ENCODE measurements at regions not wholly inside any gene's neighbourhood (a gene's known extent, or its start where the extent isn't known, plus 50 kb on each side); places are given as distances from the start of the nearest gene placed in this dataset.

- POLR2A ChIA-PET, result no interaction called here
- intact Hi-C loops (cut with micrococcal nuclease), result no loop called here
- no peak for DNase-seq (ENCODE audit: low read depth, low spot score)
Observed at GRCh38 chr17:22600644-22601298, 908.4 kb downstream of the KCNJ18 start.

More at GRCh38 chr17:22600644-22601298, 908.4 kb downstream of the KCNJ18 start:
- Histone ChIP-seq H3K9ac (ENCODE audit: low read length) (no peak overlapping the region), H4K20me1 (ENCODE audit: insufficient read depth) (no peaks in the 10 kb centered on the region), H3K27ac (ENCODE audit: low read depth, low read length) (no peak overlapping the region), H3K36me3 (ENCODE audit: control insufficient read depth in 1 of 2, insufficient read depth in 2 of 2, low read length in 2 of 2) (no peaks in the 10 kb centered on the region), H3K4me3 (replicated peaks in 1 of 2; ENCODE audit: low read depth in 1 of 2, low read length in 2 of 2) (no peak overlapping the region), H2AFZ (ENCODE audit: low read depth, low read length, poor library complexity, severe bottlenecking) (no peak overlapping the region), H3K27me3 (ENCODE audit: insufficient read depth, low read length) (no peaks in the 10 kb centered on the region), H3K79me2 (ENCODE audit: insufficient read depth, low read length) (no peaks in the 10 kb centered on the region), H3K4me1 (ENCODE audit: control insufficient read depth in 1 of 2, insufficient read depth in 2 of 2, low read length in 2 of 2) (no peaks in the 10 kb centered on the region), H3K9me3 (ENCODE audit: control insufficient read depth in 1 of 2, insufficient read depth in 1 of 2, low read depth in 1 of 2, low read length in 2 of 2) (peaks cover 0 to 13% of the 10 kb centered on the region in 2 experiments; a peak in 1 of 4 replicates), H3K9me2 (ENCODE audit: insufficient read depth) (no peaks in the 10 kb centered on the region), H3K4me2 (ENCODE audit: low read length) (no peak overlapping the region)
- TF ChIP-seq YY1 (IDR thresholded peaks at IDR 0.05; ENCODE audit: extremely low read depth, insufficient replicate concordance, low read depth, low read length), result no peak
- TF ChIP-seq CTCF (IDR thresholded peaks at IDR 0.05 in 2 of 3, conservative IDR thresholded peaks at IDR 0.05 in 1 of 3; ENCODE audit: borderline replicate concordance in 1 of 3, insufficient read depth in 1 of 3, low read depth in 2 of 3, low read length in 2 of 3), result peak in 1 of 3 experiments; percentile 41; a peak in 1 of 6 replicates
- ChIA-PET CTCF (no interaction called here), RAD21 (ENCODE audit: low non-redundant PET in 1 of 2, low total read pairs in 2 of 2, uncharacterized antibody in 2 of 2, unreplicated experiment in 2 of 2) (no interaction called here)
- no TSS peak for BruUV-seq (replicated peaks)
- ATAC-seq, result no peak

All from HCT116 (cell line).